C4-2B (cell line): ENCODE measurements at regions not wholly inside any gene's neighbourhood (a gene's known extent, or its start where the extent isn't known, plus 50 kb on each side); places are given as distances from the start of the nearest gene placed in this dataset.

Source experiments
- ZFX ChIP-seq: fragments of 450-650 bp; IDR thresholded peaks from 2 replicates; pipeline ENCODE4 v1.6.1; 2017
- TF ChIP-seq, protein P1 (sequence below): fragments of 450-650 bp; conservative IDR thresholded peaks from 2 replicates; pipeline ENCODE4 v1.5.1; 2017; ENCODE audit warnings: mild to moderate bottlenecking

GRCh38 chr13:61246351-61246750 lies 169.3 kb downstream of the PCDH20 start:
- TF ChIP-seq, protein P1, sequence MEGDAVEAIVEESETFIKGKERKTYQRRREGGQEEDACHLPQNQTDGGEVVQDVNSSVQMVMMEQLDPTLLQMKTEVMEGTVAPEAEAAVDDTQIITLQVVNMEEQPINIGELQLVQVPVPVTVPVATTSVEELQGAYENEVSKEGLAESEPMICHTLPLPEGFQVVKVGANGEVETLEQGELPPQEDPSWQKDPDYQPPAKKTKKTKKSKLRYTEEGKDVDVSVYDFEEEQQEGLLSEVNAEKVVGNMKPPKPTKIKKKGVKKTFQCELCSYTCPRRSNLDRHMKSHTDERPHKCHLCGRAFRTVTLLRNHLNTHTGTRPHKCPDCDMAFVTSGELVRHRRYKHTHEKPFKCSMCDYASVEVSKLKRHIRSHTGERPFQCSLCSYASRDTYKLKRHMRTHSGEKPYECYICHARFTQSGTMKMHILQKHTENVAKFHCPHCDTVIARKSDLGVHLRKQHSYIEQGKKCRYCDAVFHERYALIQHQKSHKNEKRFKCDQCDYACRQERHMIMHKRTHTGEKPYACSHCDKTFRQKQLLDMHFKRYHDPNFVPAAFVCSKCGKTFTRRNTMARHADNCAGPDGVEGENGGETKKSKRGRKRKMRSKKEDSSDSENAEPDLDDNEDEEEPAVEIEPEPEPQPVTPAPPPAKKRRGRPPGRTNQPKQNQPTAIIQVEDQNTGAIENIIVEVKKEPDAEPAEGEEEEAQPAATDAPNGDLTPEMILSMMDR = no peak
- no peak for TF ChIP-seq ZFX
